ENCODE measurements at regions not wholly inside any gene's neighbourhood (a gene's known extent, or its start where the extent isn't known, plus 50 kb on each side); places are given as distances from the start of the nearest gene placed in this dataset.

DNA sequence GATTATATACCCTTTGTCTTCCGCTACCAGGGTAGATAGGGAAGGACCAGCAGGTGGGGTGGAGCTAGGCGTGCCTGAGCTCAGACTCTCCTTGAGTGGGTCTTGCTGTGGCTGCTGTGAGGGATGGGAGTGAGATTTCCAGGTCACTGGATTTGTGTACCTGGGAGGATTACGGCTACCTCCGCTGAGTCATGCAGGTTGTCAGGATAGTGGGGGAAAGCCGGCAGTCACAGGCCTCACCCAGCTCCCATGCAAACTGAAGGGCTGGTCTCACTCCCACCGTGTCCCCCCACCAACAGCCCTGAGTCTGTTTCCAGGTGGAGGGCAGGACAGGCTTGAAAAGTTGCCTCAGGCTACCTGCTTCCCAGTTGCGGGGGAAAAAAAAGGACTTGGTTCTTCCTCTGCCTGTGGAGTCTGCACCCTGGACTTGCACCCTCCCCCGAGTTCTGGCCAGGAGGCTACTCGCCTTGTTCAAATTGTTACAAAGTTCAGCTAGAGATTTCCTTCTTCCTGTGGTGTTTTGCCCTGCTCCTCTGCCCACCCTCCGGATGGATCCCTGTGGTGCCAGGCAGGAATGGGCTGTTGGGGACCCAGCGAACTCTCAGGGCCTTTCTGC lies 268.3 kb downstream of the VAPA start:
- DNase-seq, result no peak

GRCh38 chr18:10184776-10185175 lies 269.7 kb upstream of the APCDD1 start:
- DNase-seq, result no peak

DNA sequence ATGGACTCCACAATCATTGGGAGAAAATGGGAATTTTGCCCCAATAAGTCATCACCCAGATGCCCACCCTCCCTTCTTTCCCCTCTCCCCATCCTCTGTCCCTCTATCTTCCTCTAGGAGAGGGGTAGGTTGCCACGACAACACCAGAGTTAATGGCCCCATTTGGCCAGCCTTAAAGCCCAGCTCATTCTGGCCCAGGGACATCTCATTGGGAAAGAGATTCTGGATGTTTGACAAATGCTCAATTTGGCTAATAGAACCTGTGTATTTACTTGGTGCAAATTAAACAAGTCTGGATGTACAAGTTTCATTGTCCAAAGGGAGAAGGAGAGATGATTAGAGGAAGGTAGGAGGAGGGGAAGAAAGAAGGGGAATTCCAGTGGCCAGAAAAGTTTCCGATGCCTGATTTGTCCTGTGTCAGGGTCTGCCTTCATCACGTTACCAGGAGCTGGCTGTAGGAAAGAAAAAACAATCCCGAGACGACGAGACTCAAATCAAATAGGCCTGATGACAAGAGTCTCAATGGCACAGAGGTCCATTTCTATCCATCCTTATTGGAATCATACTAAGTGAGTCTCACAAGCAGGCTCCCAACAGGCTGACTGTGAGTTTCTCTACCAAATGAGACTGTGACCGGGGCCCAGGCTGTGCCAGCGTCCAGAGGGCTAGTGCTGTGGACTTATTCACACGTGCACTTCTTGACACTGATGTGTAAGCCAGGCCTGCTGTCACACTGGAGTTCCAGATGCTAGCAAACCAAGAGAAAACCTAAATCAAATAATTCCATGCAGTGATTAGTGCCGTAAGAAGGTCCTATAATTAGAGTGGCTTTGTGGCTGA lies 265.2 kb upstream of the APCDD1 start:
- DNase-seq, result no peak

GRCh38 chr18:10190564-10190963 lies 263.9 kb upstream of the APCDD1 start:
- no peak for DNase-seq

DNA sequence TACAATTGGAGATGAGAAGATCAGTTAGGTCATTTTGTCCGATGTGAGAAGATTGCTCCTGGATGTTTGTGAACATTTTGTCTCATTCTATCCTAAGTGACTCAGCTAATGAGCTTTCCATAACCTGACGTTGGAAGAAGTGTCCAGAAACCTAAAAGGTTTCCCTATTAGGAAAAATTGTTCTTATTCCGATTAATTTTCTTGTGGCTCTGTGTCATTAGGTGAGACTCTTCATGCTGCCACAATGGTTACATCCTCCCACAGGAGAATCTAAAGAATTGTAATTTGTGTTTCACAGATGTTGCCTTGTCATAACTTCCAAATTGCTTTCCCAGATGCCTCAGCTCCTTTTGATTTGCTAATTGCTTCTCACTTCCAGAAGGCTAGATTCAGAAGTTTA lies 261.0 kb upstream of the APCDD1 start:
- DNase-seq, result no peak

DNA sequence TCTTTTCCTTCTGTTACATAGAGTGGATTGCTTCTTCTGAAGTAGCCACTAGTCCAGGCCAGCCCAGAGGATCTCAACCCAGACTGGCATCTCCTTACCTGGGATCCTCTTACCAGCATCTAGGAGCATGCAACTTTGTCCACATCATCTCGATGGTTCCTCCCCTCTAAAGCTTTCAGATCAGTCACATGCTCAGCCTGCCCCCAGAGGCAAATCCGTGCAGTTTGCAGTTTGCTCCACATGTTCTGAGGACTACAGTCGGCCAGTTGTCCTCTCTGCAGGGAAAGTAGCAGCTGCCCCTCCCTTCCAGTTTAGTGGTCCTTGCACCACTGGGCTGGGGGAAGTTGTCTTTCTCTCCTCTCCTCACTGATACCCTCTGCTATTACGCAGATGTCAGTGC lies 259.8 kb upstream of the APCDD1 start:
- DNase-seq, result no peak

DNA sequence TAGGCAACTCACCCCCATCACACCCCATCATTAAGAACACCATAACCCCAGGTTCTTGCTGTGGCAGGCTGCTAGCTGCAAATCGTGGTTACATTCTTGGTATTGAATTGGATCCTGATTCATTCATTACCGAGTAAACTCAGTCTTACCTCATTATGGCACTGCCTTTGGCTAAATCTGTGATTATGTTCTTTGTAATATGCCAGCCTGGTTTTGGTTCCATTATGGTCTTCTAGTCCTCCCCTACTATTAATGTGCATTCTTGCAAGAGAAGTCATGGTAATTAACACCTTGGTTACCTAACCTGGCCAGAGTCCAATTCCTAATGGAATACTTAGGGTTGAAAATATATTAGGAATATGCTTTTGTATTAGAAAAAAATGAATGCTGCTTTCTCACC lies 258.9 kb upstream of the APCDD1 start:
- DNase-seq, result no peak

GRCh38 chr18:10197097-10197496 lies 257.3 kb upstream of the APCDD1 start:
- DNase-seq, result no peak

DNA sequence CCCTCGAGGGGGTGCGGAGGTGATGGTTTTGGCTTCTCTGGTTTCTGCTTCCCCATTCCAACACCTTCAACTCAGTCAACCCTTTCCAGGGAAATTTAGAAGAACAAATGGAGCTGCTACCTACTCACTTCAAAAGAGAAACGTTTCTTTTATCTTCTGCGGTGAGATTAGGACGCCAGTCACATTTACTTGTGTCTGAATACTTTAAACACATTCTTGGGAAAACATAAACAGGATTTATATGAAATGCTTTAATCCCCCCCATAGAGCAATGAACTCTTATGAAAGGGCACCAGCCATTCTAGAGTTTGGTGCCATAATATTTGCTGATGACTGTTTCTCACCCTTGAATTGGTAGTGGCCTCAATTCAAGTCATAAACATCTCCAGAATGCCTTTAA lies 253.2 kb upstream of the APCDD1 start:
- DNase-seq, result no peak

DNA sequence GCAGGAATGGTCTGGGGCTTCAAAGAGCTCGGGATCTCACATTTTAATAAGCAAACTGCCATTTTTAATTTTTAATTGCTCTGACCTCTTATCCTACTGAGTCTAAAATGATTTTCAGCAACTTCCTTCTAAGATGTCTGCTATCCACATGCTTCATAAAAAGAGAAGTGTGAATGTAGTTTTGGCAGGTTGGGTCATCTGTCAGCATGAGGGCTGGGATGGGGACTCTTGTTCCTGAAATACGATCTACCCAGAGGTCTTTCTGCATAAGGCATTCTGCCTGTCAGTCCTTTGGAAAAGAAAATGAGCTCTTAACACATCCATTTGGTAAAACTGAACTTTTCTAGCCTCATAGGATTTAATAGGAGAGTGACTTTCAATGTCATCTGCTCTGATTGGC lies 252.8 kb upstream of the APCDD1 start:
- DNase-seq, result no peak

GRCh38 chr18:10202845-10203321 lies 251.6 kb upstream of the APCDD1 start:
- DNase-seq, result no peak

- no peak for DNase-seq
Observed at GRCh38 chr18:10205151-10205550, 249.3 kb upstream of the APCDD1 start.

GRCh38 chr18:10207682-10208345 lies 246.6 kb upstream of the APCDD1 start:
- DNase-seq, result no peak

GRCh38 chr18:10209302-10209701 lies 245.1 kb upstream of the APCDD1 start:
- DNase-seq, result no peak

GRCh38 chr18:10210057-10210633 lies 244.3 kb upstream of the APCDD1 start:
- no peak for DNase-seq

DNA sequence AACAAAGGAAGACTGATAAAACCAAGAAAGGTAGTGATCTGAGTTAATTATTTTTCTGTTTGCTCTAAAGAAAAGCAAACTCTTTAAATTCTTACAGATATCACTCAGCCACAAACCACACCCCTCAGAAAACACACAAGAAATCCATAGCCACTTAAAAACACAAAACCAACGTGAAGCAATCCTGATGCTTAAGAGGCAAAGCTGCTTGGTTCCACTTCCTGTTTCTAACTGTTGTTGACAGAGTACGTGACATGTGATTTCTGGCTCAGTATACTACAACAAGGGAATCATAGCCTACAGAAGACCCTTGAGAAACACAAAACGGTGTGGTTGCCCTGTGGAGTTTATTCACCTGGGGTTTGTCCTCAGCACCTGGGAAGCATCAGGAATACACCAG lies 240.9 kb upstream of the APCDD1 start:
- DNase-seq, result no peak

GRCh38 chr18:10215446-10215845 lies 239.0 kb upstream of the APCDD1 start:
- no peak for DNase-seq

DNA sequence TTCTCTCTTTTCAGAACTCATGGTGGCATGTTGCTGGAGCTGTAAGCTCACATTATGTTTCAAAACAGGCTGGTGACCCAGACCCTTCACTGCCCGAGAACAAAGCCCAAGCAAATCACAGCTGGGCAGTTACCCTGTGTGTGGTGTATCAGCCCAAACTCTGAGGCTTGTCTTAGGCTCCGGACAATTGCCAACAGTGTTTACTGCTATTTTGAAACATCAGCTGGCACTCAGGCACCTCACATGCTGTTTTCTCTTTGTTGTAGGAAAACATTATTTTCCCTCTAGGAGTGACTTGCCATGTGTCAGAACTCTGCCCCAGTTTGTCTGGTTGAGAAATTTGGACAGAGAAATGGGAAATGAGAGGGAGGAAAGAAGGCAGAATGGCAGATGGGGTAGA lies 237.6 kb upstream of the APCDD1 start:
- DNase-seq, result no peak

DNA sequence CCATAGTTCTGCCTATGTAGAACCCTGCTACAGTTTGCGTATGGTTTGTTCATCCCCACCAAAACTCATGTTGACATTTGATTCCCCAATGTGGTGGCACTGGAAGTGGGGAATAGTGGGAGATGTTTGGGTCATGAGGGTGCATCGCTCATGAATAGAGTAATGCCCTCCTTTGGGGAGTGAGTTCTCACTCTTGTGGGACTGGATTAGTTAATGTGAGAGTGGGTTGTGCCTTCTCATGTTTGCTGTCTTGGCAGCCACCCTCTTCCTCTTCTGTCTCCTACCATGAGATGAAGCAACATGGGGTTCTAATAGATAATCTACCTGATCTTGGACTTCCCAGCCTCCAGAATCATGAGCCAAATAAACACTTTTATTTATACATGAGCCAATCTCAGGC lies 237.2 kb upstream of the APCDD1 start:
- DNase-seq, result no peak

- no peak for DNase-seq
Observed at GRCh38 chr18:10225300-10225699, 229.1 kb upstream of the APCDD1 start.

GRCh38 chr18:10226971-10227370 lies 227.5 kb upstream of the APCDD1 start:
- DNase-seq, result no peak

- no peak for DNase-seq
Observed at GRCh38 chr18:10228326-10228725, 226.1 kb upstream of the APCDD1 start.

DNA sequence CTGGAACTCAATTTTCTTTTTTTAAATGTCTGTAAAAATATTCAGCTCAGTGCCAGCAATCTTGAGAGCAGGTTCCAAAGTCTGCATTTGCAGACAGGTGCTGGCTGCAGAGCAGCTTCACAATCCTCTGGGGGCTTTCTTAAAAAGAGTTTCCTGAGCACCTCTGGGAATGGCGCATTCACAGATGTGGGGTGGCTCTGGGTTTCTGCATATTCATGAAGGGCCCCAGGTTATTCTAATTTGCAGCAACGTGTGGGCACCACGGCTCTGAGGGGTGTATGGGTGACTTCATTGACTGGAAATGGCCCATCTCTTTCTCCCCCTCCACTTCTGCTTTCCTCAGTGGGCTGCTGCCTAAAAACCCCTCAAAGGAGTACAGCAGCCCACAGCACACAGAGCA lies 225.0 kb upstream of the APCDD1 start:
- DNase-seq, result no peak

DNA sequence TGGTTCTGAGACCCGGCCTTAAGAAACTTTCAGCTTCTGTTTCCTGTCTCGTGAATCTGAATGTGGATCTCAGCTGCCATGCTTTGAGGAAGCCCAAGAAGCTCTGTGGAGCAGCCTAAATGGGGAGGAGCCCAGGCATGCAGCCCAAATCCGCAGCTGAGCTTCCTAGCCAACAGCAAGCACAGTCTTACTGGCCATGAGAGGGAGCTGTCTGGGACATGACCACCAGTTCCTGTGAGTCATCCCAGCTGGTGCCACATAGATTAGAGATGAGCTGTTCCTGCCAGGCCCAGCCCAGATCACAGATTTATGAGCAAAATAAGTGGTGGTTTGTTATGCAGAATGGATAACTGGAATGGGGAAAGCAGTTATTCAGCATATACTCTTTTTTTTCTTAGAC lies 224.4 kb upstream of the APCDD1 start:
- peak; percentile 31 to 45 for DNase-seq

Data from SW 1271 (cell line).